ENCODE measurements at regions not wholly inside any gene's neighbourhood (a gene's known extent, or its start where the extent isn't known, plus 50 kb on each side); places are given as distances from the start of the nearest gene placed in this dataset.
"Not testable (repeated sequence)": the region's sequence is repeated elsewhere in the genome, so short reads cannot be mapped to it uniquely, and the experiment has no call there.

DNA sequence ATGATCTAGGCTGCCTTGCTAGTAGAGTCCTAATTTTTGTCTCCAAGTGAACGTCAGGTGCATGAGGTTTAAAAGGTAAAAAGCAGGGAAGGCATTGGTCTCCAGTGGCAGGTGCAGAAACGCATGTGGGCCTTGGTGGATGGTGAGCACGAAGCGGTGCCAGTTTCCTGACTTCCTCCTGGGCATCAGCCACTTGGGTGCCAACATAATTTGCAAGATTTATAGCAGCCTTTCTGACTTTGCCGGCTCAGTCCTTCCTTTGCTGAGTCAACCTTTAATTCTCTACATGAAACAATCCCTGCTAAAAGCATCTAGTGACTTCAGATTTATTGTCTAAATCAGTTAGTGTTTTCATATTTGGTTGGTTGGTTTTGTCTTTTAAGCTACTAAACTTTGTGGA lies 355.7 kb upstream of the TMEM132C start:
- DNase-seq: no peak

DNA sequence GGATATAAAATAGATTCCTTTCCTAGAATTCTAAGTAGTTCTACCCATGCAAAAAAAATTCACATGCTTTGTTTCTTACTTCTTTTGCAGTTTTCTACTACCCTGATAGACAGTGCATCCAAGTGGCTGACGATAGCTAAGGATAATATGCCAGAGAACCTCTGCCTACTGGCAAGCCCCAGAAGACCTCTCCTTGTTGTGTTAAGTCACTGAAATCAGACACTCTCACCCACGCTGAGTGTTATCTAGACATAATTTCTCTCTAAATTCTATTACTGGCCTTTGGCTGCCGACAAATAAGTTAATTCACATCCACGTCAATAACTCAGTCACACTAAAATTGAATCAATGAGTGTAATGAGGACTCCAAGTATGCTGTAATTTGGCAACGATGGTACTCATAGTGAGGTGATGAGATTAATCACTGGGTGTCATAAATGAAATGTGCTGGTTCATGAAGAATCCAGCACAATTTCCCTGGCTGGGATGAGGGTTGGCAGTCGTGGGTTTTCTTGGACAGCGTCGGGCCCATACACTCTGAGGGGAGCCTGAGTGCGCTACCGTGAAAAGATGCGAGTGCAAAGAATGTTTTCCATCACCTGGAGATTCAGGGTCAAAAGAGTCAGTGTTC lies 354.8 kb upstream of the TMEM132C start:
- DNase-seq: no peak

DNA sequence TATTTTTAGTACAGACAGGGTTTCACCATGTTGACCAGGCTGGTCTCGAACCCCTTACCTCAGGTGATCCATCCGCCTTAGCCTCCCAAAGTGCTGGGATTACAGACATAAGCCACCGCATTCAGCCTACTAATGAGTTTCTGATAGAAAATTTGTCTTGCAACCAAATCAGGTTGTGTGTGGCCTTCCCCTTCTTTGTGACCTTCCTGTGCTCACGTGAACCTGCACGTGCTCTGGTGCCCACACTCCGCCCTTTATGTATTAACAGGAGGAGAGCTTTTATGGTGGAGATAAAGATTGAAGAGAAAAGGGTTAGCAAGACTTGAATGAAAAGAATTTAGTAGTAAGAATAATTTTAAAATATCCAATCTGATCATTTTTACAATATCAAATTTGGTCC lies 343.5 kb upstream of the TMEM132C start:
- no peak for DNase-seq

DNA sequence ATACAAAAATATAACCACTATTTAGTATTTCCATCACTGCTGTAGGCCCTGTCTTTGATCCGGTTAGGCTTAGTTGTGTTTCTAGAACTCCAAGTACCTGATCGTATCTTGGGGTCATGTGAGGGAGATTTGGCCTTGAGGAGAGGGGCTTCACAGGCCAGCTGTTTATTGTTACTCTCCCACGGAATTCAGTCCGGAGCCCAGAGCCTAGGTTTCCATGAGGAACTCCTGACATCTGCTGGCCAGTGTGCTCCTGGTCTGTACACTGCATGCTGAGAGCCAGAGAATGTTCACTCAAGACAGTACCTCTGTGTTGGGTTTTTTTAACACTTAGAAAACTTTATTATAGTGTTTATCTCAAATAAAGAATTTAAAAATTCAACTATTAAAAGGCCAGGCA lies 341.0 kb upstream of the TMEM132C start:
- no peak for DNase-seq

DNA sequence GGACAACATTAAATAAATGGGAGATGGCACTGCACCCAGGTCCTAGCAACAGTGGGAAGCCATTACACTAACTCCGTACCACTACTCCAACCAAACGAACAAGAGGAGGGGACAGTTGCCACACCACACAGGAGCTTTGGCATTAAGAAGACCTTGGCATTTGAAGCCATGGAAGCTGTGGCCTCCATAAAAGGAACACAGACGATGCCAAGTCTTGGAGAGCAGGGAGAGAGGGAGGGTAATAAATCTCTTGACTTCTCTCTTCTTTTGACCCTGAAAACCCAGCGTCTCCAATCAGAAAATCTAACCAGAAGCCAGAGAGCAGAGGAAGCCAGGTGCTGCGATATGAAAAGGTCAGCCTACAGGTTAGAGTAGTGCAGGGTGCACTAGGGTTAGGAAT lies 338.8 kb upstream of the TMEM132C start:
- DNase-seq: no peak

DNA sequence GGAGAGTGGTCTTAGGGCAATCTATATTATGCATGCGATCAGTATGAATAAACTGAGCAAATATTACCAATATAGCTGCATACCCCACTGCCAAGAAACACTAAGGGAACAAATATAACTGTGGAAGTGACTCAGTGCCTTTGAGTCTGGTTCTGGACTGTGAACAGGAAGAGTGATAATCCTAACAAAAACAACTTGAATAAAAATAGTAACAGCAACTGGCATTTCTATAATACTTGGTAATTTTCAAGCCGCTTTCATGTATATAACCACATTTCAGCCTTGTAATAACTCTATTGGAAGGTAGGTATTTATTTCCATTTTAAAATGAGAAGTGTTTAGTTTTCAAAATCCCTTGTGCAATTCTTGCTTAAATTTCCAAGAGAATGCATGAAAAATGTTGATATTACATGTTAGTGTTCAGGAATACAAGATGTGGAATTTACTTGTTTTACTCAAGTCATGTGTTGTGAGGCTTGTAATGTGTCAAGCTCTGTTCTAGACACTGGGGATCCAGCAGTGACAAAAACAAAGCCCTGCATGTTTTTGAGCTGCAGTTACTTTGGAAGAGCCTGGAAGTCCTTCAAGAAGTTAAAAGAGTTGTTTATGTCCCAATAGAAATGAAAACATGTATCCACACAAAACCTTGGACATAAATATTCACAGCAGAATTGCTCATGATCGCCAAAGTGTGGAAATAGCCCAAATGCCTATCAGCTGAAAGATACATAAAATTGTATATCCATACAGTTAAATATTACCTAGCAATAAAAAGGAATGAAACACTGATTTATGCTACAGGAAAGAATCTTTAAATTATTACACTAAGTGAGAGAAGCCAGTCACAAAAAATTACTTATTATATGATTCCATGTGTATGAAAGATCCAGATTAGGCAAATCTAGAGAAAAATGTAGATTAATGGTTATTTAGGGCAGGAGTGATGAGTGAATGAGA lies 338.1 kb upstream of the TMEM132C start:
- no peak for DNase-seq

DNA sequence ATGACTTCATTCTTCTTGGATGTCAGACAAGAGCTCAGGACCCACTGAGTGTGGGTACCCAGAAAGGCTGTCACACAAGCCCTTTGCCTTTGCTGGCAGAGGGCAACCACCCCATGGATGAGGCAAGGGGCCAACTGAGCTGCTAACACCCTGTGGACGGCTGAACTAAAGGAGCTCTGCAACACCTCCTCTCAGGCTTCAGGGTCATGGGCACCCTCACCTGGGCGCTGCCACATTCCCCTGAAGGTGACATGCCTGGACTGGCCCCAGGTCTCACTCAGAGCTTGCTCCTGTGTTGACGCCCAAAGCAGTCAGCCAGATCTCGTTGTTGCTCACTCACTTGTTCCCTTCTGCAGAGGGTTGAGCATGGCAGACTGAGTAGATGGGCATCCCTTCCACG lies 336.8 kb upstream of the TMEM132C start:
- no peak for DNase-seq

DNA sequence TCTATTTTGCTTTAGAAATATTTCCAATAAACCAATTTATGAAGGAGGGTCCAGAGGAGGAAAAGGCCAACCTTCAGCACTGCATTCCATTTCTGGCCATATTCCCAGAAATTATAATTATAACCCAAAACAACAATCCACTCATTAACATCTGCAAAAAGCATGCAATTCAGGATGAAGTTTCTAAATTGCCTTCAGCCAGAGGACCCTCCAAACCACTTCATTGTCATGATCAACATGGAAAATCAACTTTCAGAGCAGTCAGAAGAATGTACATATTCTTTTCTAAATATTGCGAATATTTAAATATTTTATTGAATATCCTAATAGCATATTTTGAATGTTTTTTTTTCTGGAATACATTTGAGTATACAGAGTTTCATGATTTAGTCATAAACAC lies 332.6 kb upstream of the TMEM132C start:
- no peak for DNase-seq

DNA sequence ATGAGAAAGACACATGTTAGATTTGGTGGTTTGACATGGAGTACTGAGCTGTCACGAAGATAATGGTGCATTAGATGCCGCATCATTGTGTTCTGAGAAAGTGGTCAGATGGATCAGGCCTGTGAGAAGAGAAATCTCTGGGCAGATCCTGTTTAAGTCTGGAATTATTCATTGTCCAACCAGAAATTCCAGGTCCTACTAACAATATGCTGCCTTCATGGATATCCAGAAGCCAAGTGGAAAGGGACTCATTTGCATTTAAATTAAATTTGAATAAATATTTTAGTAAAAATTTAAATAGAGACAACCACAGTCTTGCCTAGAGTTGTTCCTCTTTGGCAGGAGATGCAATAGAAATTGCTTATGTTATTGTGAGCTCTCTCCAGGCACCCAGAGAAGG lies 330.5 kb upstream of the TMEM132C start:
- DNase-seq: no peak

DNA sequence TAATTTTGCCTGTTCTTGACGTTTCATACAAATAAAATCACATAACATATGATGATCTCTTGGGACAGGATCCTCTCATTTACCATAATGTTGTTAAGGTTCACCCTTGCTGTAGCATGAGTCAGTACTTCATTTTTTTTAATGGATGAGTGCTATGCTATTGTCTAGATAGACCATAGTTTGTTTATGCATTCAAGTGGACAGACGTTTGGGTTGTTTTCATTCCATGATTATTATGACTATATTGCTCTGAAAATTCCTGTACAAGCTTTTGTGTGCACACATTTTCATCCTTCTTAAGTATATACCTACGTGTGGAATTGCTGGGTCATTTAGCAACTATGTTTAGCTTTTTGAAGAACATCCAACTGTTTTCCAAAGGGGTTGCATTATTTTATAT lies 325.6 kb upstream of the TMEM132C start:
- no peak for DNase-seq

DNA sequence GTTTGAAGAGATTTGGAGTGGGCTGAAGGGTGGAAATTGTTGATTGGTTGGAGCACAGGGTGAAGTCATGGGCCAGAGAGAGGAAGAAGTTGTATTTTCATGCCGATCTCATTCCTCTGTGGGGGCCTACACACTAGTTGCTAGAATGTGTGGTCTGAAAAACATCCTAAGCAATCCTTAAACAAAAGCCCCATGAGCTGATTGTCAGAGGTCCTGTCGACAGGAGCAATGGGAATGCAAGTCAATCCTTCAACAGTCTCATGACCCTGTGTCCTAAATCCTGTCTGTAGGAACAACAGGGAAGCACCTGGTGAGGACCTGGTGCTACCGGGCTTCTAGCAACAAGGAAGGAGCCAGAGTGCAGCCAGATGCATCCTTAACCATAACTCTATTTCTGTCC lies 324.0 kb upstream of the TMEM132C start:
- DNase-seq: no peak

DNA sequence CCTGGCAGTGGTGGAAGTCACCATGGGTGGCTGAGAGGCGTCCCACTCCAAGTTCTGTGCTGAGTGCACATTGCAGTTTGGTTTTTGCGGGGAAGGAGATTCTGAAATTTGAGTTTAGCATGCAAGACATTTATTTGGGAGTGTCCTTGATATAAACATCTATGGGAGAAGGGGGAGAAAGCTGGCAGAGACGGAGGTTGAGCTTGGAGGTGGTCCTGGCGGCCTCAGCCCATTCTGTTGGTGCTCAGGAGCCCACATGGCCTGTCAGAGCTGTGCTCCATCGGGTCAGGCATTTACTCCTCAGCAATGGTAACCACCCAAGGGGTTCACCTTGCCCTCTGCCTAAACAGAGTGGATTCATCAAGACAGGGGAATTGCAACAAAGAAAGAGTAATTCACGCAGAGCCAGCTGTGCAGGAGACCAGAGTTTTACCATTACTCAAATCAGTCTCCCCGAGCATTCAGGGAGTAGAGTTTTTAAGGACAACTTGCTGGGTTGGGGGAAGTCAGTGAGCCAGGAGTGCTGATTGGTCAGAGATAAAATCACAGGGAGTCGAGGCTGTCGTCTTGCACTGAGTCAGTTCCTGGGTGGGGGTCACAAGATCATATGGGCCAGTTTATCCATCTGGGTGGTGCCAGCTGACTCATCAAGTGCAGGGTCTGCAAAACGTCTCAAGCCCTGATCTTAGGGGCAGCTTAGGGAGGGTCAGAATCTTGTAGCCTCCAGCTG lies 323.3 kb upstream of the TMEM132C start:
- no peak for DNase-seq

DNA sequence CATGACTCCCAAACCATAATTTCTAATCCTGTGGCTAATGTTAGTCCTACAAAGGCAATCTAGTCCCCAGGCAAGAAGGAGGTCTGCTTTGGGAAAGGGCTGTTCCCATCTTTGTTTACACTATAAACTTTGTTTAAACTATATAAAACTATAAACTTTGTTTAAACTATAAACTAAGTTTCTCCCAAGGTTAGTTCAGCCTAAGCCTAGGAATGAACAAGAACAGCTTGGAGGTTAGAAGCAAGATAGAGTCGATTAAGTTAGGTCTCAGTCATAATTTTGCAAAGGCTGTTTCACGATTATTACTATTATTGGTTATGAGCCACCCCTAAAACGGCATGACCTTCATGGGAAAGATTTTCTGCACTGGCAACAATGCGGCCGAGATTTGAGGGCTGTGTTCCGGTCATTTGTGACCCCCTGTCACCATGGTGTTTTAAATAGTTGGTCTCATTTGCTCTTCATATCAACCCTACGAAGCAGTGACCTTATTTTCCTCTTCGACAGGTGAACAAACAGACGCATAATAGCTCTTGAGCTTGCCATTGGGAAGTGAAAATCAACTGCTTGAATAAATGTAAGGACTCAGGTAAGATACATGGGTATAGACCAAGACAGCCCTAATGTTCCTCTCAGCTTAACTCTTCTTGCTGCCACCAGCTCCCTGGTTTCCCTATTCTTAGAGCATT lies 322.6 kb upstream of the TMEM132C start:
- no peak for DNase-seq

DNA sequence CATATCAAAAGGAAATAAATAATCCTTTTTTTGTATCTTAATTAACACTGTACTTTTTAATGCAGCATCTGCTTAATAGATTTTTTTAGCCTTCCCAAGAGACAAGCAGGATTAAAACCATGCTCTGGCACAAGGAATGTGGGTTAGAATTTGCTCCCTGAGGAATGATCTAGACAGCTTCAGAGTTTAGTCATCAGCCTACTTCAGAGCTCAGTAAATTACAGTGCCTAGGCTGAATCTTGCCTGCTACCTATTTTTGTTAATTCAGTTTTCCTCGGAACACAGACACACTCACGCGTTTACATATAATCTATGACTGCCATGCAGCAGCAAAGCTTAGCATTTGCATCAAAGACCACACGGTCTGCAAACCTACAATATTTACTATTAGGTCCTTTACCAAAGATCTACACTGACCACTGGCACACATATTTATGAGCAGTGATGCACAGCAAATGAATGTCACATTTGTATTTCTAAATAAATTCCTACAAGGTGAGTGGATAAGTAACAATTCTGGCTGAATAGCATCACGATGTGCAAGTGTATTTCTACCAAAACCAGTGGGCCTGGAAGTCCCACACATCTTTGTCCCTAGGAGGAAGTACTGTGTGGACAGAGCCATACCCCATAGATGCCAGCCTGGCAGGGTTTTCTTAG lies 309.8 kb upstream of the TMEM132C start:
- DNase-seq: no peak

DNA sequence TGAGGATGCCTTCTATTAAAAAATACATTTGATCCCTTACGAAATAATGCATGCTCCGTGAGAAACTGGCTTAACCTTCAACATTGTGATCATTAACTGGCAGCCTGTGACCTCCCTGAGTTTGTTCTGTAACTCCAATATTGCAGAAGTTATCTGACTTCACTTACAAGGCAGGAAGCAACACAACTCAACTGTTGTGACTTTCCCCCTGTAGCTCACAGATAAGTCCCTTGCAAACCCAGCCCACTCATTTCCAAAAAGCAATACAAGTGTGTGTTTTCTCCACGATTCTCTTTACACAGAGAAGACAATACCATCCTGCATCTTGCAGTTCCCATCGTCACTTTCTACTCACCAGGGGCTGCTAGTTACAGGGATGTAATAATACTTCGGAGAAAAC lies 304.7 kb upstream of the TMEM132C start:
- no peak for DNase-seq

DNA sequence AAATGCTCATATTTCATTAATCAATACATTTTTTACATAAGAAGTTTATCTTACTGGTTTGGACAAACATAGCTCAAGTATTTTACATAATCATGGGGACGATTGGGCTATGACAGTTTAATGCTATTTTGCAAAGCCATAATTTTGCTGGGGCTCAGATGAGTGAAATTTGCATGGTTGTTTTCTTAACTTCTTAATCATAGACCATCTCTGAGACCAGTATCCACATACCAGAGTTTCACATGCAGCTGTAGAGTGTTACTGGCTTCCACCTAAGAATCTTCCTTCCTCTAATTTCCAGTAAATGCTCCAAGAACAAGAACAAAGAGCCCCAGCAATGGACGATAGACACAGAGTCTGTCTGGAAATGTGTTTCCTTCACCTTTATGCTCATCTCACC lies 303.0 kb upstream of the TMEM132C start:
- no peak for DNase-seq

DNA sequence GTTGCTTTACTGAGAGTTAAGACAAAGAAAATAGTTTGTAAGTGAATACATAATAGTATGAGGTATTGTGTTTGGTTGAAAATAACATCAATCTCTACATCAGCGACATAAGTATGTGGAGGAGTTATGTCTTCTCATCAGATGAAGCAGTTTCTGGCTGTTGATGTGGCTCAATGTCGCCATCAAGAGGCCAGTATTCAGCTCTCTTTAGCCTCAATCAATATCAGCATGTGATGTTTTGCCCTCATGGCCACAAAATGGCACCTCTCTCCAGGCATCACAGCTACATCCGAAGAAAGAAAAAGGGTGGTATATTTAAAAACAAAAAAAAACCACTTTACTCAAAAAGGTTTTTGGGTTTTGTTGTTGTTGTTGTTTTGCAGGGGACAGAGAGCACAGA lies 302.3 kb upstream of the TMEM132C start:
- no peak for DNase-seq

DNA sequence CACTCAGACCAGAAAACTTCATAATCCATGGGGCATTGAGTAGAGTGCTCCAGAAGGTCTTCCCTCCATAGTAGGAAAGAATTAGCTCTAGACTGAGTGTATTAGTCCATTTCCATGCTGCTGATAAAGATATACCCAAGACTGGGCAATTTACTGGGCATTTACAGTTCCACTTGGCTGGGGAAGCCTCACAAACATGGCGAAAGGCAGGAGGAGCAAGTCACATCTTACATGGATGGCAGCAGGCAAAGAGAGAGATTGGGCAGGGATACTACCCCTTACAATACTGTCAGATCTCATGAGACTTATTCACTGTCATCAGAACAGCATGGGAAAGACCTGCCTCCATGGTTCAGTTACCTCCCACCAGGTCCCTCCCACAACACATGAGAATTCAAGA lies 300.6 kb upstream of the TMEM132C start:
- DNase-seq: no peak

DNA sequence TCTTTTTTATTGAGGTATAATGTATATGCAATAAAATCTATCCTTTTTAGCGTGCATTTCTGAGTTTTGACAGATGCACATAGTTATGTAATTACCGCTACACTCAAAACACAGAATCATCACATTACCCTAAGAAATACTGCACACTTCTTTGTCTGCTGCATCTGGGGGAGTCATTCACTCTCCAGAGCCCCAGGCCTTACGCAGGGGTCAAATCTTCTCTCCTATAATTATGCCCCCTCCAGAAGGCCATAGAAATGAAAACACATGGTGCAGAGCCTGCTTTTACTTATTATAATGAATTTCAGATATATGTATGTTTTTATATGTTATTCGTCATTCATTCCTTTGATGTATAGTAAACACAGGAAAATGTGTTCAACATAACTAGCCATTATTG lies 296.5 kb upstream of the TMEM132C start:
- DNase-seq: no peak

DNA sequence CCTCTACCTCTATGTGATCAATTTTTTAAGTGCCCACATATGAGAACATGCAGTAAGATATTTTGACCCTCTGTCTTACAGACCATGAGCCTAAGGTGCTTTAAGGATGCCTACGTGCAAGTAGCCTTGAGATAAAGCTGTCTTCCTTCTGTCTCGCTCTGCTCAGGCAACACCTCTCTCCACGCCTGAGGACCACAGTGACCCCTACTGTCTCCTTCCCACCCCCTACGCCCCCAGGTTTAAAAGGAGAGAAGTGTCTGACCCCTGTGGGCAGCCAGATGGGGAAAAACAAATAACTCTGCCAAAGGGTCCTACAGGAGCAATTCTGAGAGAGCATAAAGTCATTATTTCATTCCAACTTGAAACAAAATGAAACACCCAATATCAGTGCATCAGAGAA lies 286.4 kb upstream of the TMEM132C start:
- DNase-seq: no peak

DNA sequence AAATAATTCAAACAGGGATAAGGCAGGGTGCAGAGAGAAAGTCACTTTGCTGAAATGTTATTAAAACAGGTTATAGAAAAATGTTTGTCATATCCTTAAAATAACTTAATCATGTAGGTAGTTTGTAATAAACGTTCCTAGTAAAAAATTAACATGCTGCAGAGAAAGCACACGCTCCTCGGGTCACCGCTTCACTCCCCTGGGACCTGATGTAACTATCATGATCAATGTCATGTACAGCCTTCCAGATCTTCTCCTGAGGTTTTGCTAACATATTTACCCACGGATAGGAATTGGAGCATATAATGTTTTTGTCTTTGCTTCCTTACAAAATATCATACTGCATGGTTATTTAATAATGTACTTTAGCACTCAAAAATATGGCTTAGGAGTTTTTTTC lies 285.1 kb upstream of the TMEM132C start:
- no peak for DNase-seq

DNA sequence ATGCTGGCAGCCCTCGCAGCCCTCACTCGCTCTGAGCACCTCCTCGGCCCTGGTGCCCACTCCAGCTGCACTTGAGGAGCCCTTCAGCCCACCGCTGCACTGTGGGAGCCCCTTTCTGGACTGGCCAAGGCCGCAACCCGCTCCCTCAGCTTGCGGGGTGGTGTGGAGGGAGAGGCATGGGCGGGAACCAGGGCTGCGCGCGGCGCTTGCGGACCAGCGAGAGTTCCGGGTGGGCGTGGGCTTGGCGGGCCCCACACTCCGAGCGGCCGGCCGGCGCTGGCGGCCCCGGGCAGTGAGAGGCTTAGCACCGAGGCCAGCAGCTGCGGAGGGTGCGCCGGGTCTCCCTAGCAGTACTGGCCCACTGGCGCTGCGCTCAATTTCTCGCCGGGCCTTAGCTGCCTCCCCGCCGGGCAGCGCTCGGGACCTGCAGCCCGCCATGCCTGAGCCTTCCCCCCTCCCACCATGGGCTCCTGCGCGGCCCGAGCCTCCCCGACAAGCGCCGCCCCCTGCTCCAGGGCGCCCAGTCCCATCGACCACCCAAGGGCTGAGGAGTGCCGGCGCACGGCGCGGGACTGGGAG lies 283.7 kb upstream of the TMEM132C start:
- not testable (repeated sequence) for DNase-seq

Measured in GF-D8 (cell line).